HG02623 (cell line): ENCODE measurements at regions not wholly inside any gene's neighbourhood (a gene's known extent, or its start where the extent isn't known, plus 50 kb on each side); places are given as distances from the start of the nearest gene placed in this dataset.

Experiments
- ATAC-seq: cut with Tn5 transposase; IDR thresholded peaks from one replicate; pipeline ENCODE4 v1.9.1; 2021; ENCODE audit warnings: moderate library complexity; ENCODE audit not compliant: unreplicated experiment

- ATAC-seq = no peak
Measured at GRCh38 chr1:87268111-87268510, 60.6 kb upstream of the LMO4 start.

- no peak for ATAC-seq
Measured at GRCh38 chr1:87269921-87270320, 58.8 kb upstream of the LMO4 start.

GRCh38 chr1:87273291-87273690, 55.4 kb upstream of the LMO4 start:
- ATAC-seq = no peak

GRCh38 chr1:87274851-87275250, 53.8 kb upstream of the LMO4 start:
- no peak for ATAC-seq

GRCh38 chr1:87278825-87279535, 49.7 kb upstream of the LMO4 start:
- no peak for ATAC-seq
